CD4-positive, alpha-beta T cell (primary cell): ENCODE measurements at regions not wholly inside any gene's neighbourhood (a gene's known extent, or its start where the extent isn't known, plus 50 kb on each side); places are given as distances from the start of the nearest gene placed in this dataset.

Experiments used
- ATAC-seq: fragments of 200-7000 bp; cut with Tn5 transposase; one replicate; pipeline ENCODE4 v1.10.0; 2022; ENCODE audit warnings: mild to moderate bottlenecking; ENCODE audit not compliant: poor library complexity
- CTCF ChIA-PET: fragments of 350-600 bp; sonication (Branson Sonifier 250); formaldehyde crosslinking; loops from one replicate; lab custom pipeline; 2021; ENCODE audit warnings: antibody characterized with exemption, inconsistent platforms; lab: Charles Lee
- POLR2A ChIA-PET: fragments of 350-600 bp; sonication (Branson Sonifier 250); formaldehyde crosslinking; loops from one replicate; lab custom pipeline; 2021; ENCODE audit warnings: antibody characterized with exemption, inconsistent platforms; lab: Charles Lee
- DNase-seq, 14 experiments: peaks; one replicate each; pipeline ENCODE4 v3.0.0-alpha.2; 2013 to 2020; ENCODE audit warnings: mixed read lengths in 2 of 14
- H3K27ac ChIP-seq, 2 donors: one replicate each; pipeline versions ENCODE4 v1.5.1 to v1.7.0; 2013; ENCODE audit warnings: low read length in 2 of 2, low read depth in 1 of 2, mild to moderate bottlenecking in 1 of 2
- H3K27me3 ChIP-seq, 2 experiments: 1 replicate in 1 of 2; 2 replicates in 1 of 2; pipeline versions ENCODE4 v1.6.1 to v1.7.0; 2013; ENCODE audit warnings: low read length in 2 of 2, control low read depth in 1 of 2, mild to moderate bottlenecking in 1 of 2, moderate library complexity in 1 of 2; ENCODE audit not compliant: insufficient read depth in 2 of 2, control insufficient read depth in 1 of 2
- H3K36me3 ChIP-seq: one replicate; pipeline ENCODE4 v1.6.1; 2013; ENCODE audit warnings: low read length, control low read depth; ENCODE audit not compliant: insufficient read depth
- H3K4me1 ChIP-seq: one replicate; pipeline ENCODE4 v1.6.1; 2013; ENCODE audit warnings: low read length, control low read depth; ENCODE audit not compliant: insufficient read depth
- H3K4me3 ChIP-seq: one replicate; pipeline ENCODE4 v1.5.1; 2013; ENCODE audit warnings: mild to moderate bottlenecking, low read length, moderate library complexity
- H3K9me3 ChIP-seq, 2 experiments: 1 replicate in 1 of 2; 2 replicates in 1 of 2; pipeline versions ENCODE4 v1.6.1 to v1.7.0; 2013; ENCODE audit warnings: low read length in 2 of 2, mild to moderate bottlenecking in 2 of 2, control low read depth in 1 of 2, moderate library complexity in 1 of 2; ENCODE audit not compliant: control insufficient read depth in 1 of 2, insufficient read depth in 1 of 2
- H3K27ac Mint-ChIP-seq: one replicate; pipeline ENCODE4 v1.8.0; 2020; ENCODE audit warnings: mixed read lengths
- H3K27me3 Mint-ChIP-seq: one replicate; pipeline ENCODE4 v1.8.0; 2021; ENCODE audit warnings: mixed read lengths
- H3K36me3 Mint-ChIP-seq: one replicate; pipeline ENCODE4 v1.8.0; 2021; ENCODE audit warnings: low read depth, mixed read lengths
- H3K4me1 Mint-ChIP-seq: one replicate; pipeline ENCODE4 v1.8.0; 2021; ENCODE audit warnings: low read depth, mixed read lengths
- H3K4me3 Mint-ChIP-seq: one replicate; pipeline ENCODE4 v1.8.0; 2020; ENCODE audit warnings: mild to moderate bottlenecking, mixed read lengths
- H3K9me3 Mint-ChIP-seq: one replicate; pipeline ENCODE4 v1.8.0; 2020; ENCODE audit warnings: mixed read lengths
- intact Hi-C, 2 experiments: fragments of 100-400 bp; cut with DNase I in 1 of 2; cut with micrococcal nuclease in 1 of 2; formaldehyde crosslinking; loops; one replicate each; pipeline versions ENCODE4 v1.15.1 to v1.9.0; 2023 to 2025; cut with DNase I, micrococcal nuclease
- TF ChIP-seq, protein P1 (sequence below): fragments of 200-600 bp; IDR thresholded peaks from one replicate; pipeline ENCODE4 v1.8.0; 2022; ENCODE audit warnings: antibody characterized with exemption, mild to moderate bottlenecking

- Mint-ChIP-seq H3K36me3 (no peaks in the 10 kb centered on the region), H3K4me1 (peaks cover 4% of the 10 kb centered on the region), H3K4me3 (no peak overlapping the region), H3K9me3 (no peaks in the 10 kb centered on the region), H3K27ac (no peak overlapping the region), H3K27me3 (no peaks in the 10 kb centered on the region)
- Histone ChIP-seq H3K27ac (no peak overlapping the region), H3K36me3 (no peaks in the 10 kb centered on the region), H3K27me3 (no peaks in the 10 kb centered on the region), H3K4me3 (no peak overlapping the region), H3K9me3 (no peaks in the 10 kb centered on the region), H3K4me1 (peaks cover 5% of the 10 kb centered on the region)
- CTCF ChIA-PET, result interaction anchor here (0.7 kb wide), 1 partner anchor 521 kb away, joined by 3 read pairs; no protein-coding TSS in a partner anchor
- no peak for DNase-seq
- no peak for ATAC-seq
- intact Hi-C loops, result loop anchor here (2.0 to 10.0 kb wide), 4 partner anchors 141 to 858 kb away; no protein-coding TSS in a partner anchor
- TF ChIP-seq, protein P1, sequence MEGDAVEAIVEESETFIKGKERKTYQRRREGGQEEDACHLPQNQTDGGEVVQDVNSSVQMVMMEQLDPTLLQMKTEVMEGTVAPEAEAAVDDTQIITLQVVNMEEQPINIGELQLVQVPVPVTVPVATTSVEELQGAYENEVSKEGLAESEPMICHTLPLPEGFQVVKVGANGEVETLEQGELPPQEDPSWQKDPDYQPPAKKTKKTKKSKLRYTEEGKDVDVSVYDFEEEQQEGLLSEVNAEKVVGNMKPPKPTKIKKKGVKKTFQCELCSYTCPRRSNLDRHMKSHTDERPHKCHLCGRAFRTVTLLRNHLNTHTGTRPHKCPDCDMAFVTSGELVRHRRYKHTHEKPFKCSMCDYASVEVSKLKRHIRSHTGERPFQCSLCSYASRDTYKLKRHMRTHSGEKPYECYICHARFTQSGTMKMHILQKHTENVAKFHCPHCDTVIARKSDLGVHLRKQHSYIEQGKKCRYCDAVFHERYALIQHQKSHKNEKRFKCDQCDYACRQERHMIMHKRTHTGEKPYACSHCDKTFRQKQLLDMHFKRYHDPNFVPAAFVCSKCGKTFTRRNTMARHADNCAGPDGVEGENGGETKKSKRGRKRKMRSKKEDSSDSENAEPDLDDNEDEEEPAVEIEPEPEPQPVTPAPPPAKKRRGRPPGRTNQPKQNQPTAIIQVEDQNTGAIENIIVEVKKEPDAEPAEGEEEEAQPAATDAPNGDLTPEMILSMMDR, result no peak
- POLR2A ChIA-PET, result no interaction called here
Measured at GRCh38 chr19:28736528-28736927, 476.4 kb downstream of the UQCRFS1 start.

GRCh38 chr19:28731577-28731976 lies 481.4 kb downstream of the UQCRFS1 start:
- ChIA-PET POLR2A (no interaction called here), CTCF (no interaction called here)
- TF ChIP-seq, protein P1, result no peak
- Mint-ChIP-seq H3K27me3 (peaks cover 36% of the 10 kb centered on the region), H3K36me3 (no peaks in the 10 kb centered on the region), H3K4me3 (no peak overlapping the region), H3K4me1 (peaks cover under 1% of the 10 kb centered on the region), H3K9me3 (no peaks in the 10 kb centered on the region), H3K27ac (no peak overlapping the region)
- Histone ChIP-seq H3K4me1 (peaks cover 7% of the 10 kb centered on the region), H3K36me3 (no peaks in the 10 kb centered on the region), H3K9me3 (no peaks in the 10 kb centered on the region), H3K4me3 (no peak overlapping the region), H3K27me3 (peaks cover 2 to 17% of the 10 kb centered on the region in 2 experiments), H3K27ac (no peak overlapping the region)
- intact Hi-C loops, result loop anchor here in 1 of 2 experiments (10.0 kb wide), 1 partner anchor 863 kb away; no protein-coding TSS in a partner anchor
- no peak for DNase-seq
- no peak for ATAC-seq

DNA sequence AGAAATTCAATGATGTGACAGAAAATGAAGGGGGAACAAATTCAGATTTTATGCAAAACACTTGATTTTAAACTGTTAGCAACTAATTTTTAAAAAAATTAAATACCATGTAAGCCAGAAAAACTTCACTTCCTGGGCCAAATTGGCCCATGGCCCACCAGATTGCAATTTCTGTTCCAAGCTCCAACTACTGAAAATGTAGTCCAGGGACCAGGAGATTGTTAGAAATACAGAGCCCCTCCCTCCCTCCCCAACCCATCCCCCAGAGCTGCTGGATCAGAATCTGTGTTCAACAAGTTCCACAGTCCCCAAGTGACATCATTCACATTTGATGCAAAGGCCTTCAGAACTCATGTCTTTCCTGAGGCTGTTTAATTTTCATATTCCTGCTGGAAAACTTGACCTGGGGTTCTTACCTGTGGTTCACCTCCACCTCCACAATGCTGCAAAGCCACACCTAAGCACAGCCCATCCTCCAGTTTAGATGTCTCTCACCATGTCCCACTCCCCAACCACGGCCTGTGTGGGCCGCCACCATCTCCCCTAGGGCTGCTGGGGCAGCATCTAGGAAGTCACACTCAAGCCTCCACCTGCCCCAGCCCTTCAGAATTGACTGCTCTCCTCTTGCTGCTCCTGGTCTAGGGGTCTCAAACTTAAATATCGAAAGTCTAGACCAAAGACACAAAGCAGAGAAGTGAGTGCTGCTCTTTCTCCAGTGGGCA lies 482.0 kb downstream of the UQCRFS1 start:
- Histone ChIP-seq H3K27ac (no peak overlapping the region), H3K4me3 (no peak overlapping the region), H3K27me3 (peaks cover 2 to 19% of the 10 kb centered on the region in 2 experiments), H3K9me3 (no peaks in the 10 kb centered on the region), H3K4me1 (peaks cover 6% of the 10 kb centered on the region), H3K36me3 (no peaks in the 10 kb centered on the region)
- H3K4me3 Mint-ChIP-seq, result no peak overlapping the region
- H3K27me3 Mint-ChIP-seq, result peaks cover 42% of the 10 kb centered on the region
- no peaks in the 10 kb centered on the region for H3K36me3 Mint-ChIP-seq
- ATAC-seq, result no peak
- no peaks in the 10 kb centered on the region for H3K4me1 Mint-ChIP-seq
- TF ChIP-seq, protein P1, result no peak
- intact Hi-C loops, result loop anchor here in 1 of 2 experiments (10.0 kb wide), 1 partner anchor 864 kb away; no protein-coding TSS in a partner anchor
- no peak for DNase-seq
- POLR2A ChIA-PET, result no interaction called here
- CTCF ChIA-PET, result no interaction called here
- H3K9me3 Mint-ChIP-seq, result no peaks in the 10 kb centered on the region
- no peak overlapping the region for H3K27ac Mint-ChIP-seq
